Astrocyte (in vitro differentiated cells and primary cell): ENCODE measurements at regions not wholly inside any gene's neighbourhood (a gene's known extent, or its start where the extent isn't known, plus 50 kb on each side); places are given as distances from the start of the nearest gene placed in this dataset.

Experiments
- DNase-seq: peaks from one replicate; pipeline ENCODE4 v3.0.0-alpha.2; 2010; ENCODE audit warnings: low read depth
- FAIRE-seq: peaks from 2 replicates; lab custom pipeline; 2011; peaks lifted over from hg19 to GRCh38; lab: Jason Lieb, UNC
- H2AFZ ChIP-seq: 2 replicates; pipeline ENCODE4 v1.6.0; 2012; ENCODE audit warnings: low read depth, low read length, inconsistent platforms
- H3K27ac ChIP-seq: 2 replicates; pipeline ENCODE4 v1.5.1; 2011; ENCODE audit warnings: low read depth, low read length, inconsistent platforms
- H3K27me3 ChIP-seq: 2 replicates; pipeline ENCODE4 v1.6.0; 2011; ENCODE audit warnings: low read length, inconsistent platforms; ENCODE audit not compliant: insufficient read depth
- H3K36me3 ChIP-seq: 2 replicates; pipeline ENCODE4 v1.5.1; 2011; ENCODE audit warnings: low read length, inconsistent platforms; ENCODE audit not compliant: insufficient read depth
- H3K4me1 ChIP-seq: 2 replicates; pipeline ENCODE4 v1.5.1; 2011; ENCODE audit warnings: low read length, inconsistent platforms; ENCODE audit not compliant: insufficient read depth
- H3K4me2 ChIP-seq: 2 replicates; pipeline ENCODE4 v1.6.0; 2012; ENCODE audit warnings: low read length, inconsistent platforms
- H3K4me3 ChIP-seq: 2 replicates; pipeline ENCODE4 v1.5.1; 2011; ENCODE audit warnings: low read depth, mild to moderate bottlenecking, low read length, inconsistent platforms; ENCODE audit not compliant: insufficient read depth
- H3K79me2 ChIP-seq: 2 replicates; pipeline ENCODE4 v1.6.0; 2012; ENCODE audit warnings: mild to moderate bottlenecking, low read length, inconsistent platforms; ENCODE audit not compliant: insufficient read depth
- H3K9ac ChIP-seq: 2 replicates; pipeline ENCODE4 v1.6.0; 2012; ENCODE audit warnings: mild to moderate bottlenecking, low read length, inconsistent platforms
- H3K9me3 ChIP-seq: 2 replicates; pipeline ENCODE4 v1.5.1; 2012; ENCODE audit warnings: low read depth, mild to moderate bottlenecking, low read length, inconsistent platforms; ENCODE audit not compliant: insufficient read depth
- H4K20me1 ChIP-seq: 2 replicates; pipeline ENCODE4 v1.6.0; 2012; ENCODE audit warnings: low read length, inconsistent platforms; ENCODE audit not compliant: insufficient read depth
- H3K27ac Mint-ChIP-seq: one replicate; pipeline ENCODE4 v1.8.0; 2021; ENCODE audit warnings: mild to moderate bottlenecking, mixed read lengths; ENCODE audit not compliant: unreplicated experiment
- H3K27me3 Mint-ChIP-seq: one replicate; pipeline ENCODE4 v1.8.0; 2021; ENCODE audit warnings: low read depth, mixed read lengths; ENCODE audit not compliant: unreplicated experiment
- H3K36me3 Mint-ChIP-seq: one replicate; pipeline ENCODE4 v1.8.0; 2021; ENCODE audit warnings: low read depth, mixed read lengths; ENCODE audit not compliant: unreplicated experiment
- H3K4me1 Mint-ChIP-seq: one replicate; pipeline ENCODE4 v1.8.0; 2021; ENCODE audit warnings: low read depth, mixed read lengths; ENCODE audit not compliant: unreplicated experiment
- H3K4me3 Mint-ChIP-seq: one replicate; pipeline ENCODE4 v1.8.0; 2021; ENCODE audit warnings: mild to moderate bottlenecking, moderate library complexity, mixed read lengths; ENCODE audit not compliant: unreplicated experiment
- H3K9me3 Mint-ChIP-seq: one replicate; pipeline ENCODE4 v1.8.0; 2021; ENCODE audit warnings: mild to moderate bottlenecking, mixed read lengths; ENCODE audit not compliant: unreplicated experiment
- CTCF ChIP-seq: IDR thresholded peaks from 2 replicates; pipeline ENCODE4 v1.5.1; 2011; ENCODE audit warnings: low read depth, mild to moderate bottlenecking, inconsistent platforms, low read length, moderate library complexity; ENCODE audit not compliant: insufficient read depth
- EZH2 ChIP-seq: IDR thresholded peaks from 2 replicates; pipeline ENCODE4 v1.6.1; 2012; ENCODE audit warnings: mild to moderate bottlenecking, low read length, inconsistent platforms; ENCODE audit not compliant: insufficient read depth

- H3K9ac ChIP-seq: peak overlapping the region; percentile 7
- Mint-ChIP-seq H3K4me1 (peaks cover 54% of the 10 kb centered on the region), H3K9me3 (peaks cover 2% of the 10 kb centered on the region), H3K4me3 (no peak overlapping the region), H3K27me3 (no peaks in the 10 kb centered on the region), H3K27ac (peak overlapping the region; percentile 85), H3K36me3 (peaks cover 5% of the 10 kb centered on the region)
- no peak for TF ChIP-seq EZH2
- no peak for TF ChIP-seq CTCF
- no peaks in the 10 kb centered on the region for H3K27me3 ChIP-seq
- FAIRE-seq: no peak
- H3K36me3 ChIP-seq: no peaks in the 10 kb centered on the region
- peaks cover 20% of the 10 kb centered on the region for H3K4me1 ChIP-seq
- no peak for DNase-seq
- H3K4me2 ChIP-seq: peak overlapping the region; percentile 53
- no peaks in the 10 kb centered on the region for H3K79me2 ChIP-seq
- H2AFZ ChIP-seq: peak overlapping the region; percentile 56
- no peak overlapping the region for H3K4me3 ChIP-seq
- H3K27ac ChIP-seq: no peak overlapping the region
- H3K9me3 ChIP-seq: no peaks in the 10 kb centered on the region
- H4K20me1 ChIP-seq: no peaks in the 10 kb centered on the region
Observed at GRCh38 chr2:55119711-55120487, 69.6 kb upstream of the RTN4 start.

- Histone ChIP-seq H2AFZ (no peak overlapping the region), H3K27ac (no peak overlapping the region), H3K4me1 (peaks cover 20% of the 10 kb centered on the region), H3K36me3 (no peaks in the 10 kb centered on the region), H3K9ac (no peak overlapping the region), H3K27me3 (no peaks in the 10 kb centered on the region), H3K4me2 (no peak overlapping the region), H3K9me3 (no peaks in the 10 kb centered on the region), H3K4me3 (no peak overlapping the region), H4K20me1 (no peaks in the 10 kb centered on the region), H3K79me2 (no peaks in the 10 kb centered on the region)
- Mint-ChIP-seq H3K27ac (no peak overlapping the region), H3K9me3 (no peaks in the 10 kb centered on the region), H3K27me3 (no peaks in the 10 kb centered on the region), H3K4me3 (no peak overlapping the region), H3K4me1 (peaks cover 51% of the 10 kb centered on the region), H3K36me3 (peaks cover 5% of the 10 kb centered on the region)
- FAIRE-seq (no peak), DNase-seq (no peak)
- TF ChIP-seq EZH2 (no peak), CTCF (no peak)
Observed at GRCh38 chr2:55118643-55119083, 68.4 kb upstream of the RTN4 start.

- H3K27me3 ChIP-seq: no peaks in the 10 kb centered on the region
- FAIRE-seq (no peak), DNase-seq (no peak)
- H3K4me2 ChIP-seq: no peak overlapping the region
- Mint-ChIP-seq H3K4me1 (peaks cover 65% of the 10 kb centered on the region), H3K27ac (peak overlapping the region; percentile 50), H3K4me3 (no peak overlapping the region), H3K9me3 (no peaks in the 10 kb centered on the region), H3K27me3 (no peaks in the 10 kb centered on the region), H3K36me3 (peaks cover 9% of the 10 kb centered on the region)
- no peak overlapping the region for H3K4me3 ChIP-seq
- H3K27ac ChIP-seq: no peak overlapping the region
- no peak overlapping the region for H2AFZ ChIP-seq
- no peaks in the 10 kb centered on the region for H3K36me3 ChIP-seq
- no peaks in the 10 kb centered on the region for H3K79me2 ChIP-seq
- H3K9me3 ChIP-seq: no peaks in the 10 kb centered on the region
- TF ChIP-seq CTCF: no peak
- H3K9ac ChIP-seq: no peak overlapping the region
- no peaks in the 10 kb centered on the region for H4K20me1 ChIP-seq
- H3K4me1 ChIP-seq: peaks cover 30% of the 10 kb centered on the region
Observed at GRCh38 chr2:55116966-55117365, 66.7 kb upstream of the RTN4 start.
